Smooth muscle cell (in vitro differentiated cells): ENCODE measurements at regions not wholly inside any gene's neighbourhood (a gene's known extent, or its start where the extent isn't known, plus 50 kb on each side); places are given as distances from the start of the nearest gene placed in this dataset.

Experiments
- DNase-seq: peaks from one replicate; lab custom pipeline; 2025; ENCODE audit not compliant: unreplicated experiment; lab: John Stamatoyannopoulos, UW
- H2AFZ ChIP-seq: fragments of 200-600 bp; sonication (generic); 2 replicates; pipeline ENCODE4 v1.6.0; 2016; ENCODE audit warnings: antibody characterized with exemption, low read depth, mild to moderate bottlenecking
- H3F3A ChIP-seq: fragments of 200-600 bp; sonication (generic); 2 replicates; pipeline ENCODE4 v1.6.0; 2017; ENCODE audit warnings: antibody characterized with exemption, low read depth
- H3K27ac ChIP-seq: fragments of 200-600 bp; sonication (generic); 2 replicates; pipeline ENCODE4 v1.5.1; 2016; ENCODE audit warnings: low read depth, mild to moderate bottlenecking
- H3K27me3 ChIP-seq: fragments of 200-600 bp; sonication (generic); 2 replicates; pipeline ENCODE4 v1.6.1; 2016; ENCODE audit warnings: low read depth, mild to moderate bottlenecking
- H3K36me3 ChIP-seq: fragments of 200-600 bp; sonication (generic); 2 replicates; pipeline ENCODE4 v1.5.1; 2016; ENCODE audit warnings: low read depth
- H3K4me1 ChIP-seq: fragments of 200-600 bp; sonication (generic); 2 replicates; pipeline ENCODE4 v1.5.1; 2016; ENCODE audit warnings: low read depth
- H3K4me2 ChIP-seq: fragments of 200-600 bp; sonication (generic); 2 replicates; pipeline ENCODE4 v1.6.0; 2016; ENCODE audit warnings: mild to moderate bottlenecking
- H3K4me3 ChIP-seq: fragments of 200-600 bp; sonication (generic); 2 replicates; pipeline ENCODE4 v1.5.1; 2016; ENCODE audit warnings: mild to moderate bottlenecking
- H3K79me2 ChIP-seq: fragments of 200-600 bp; sonication (generic); 2 replicates; pipeline ENCODE4 v1.6.0; 2016; ENCODE audit warnings: low read depth, mild to moderate bottlenecking
- H3K9ac ChIP-seq: fragments of 200-600 bp; sonication (generic); 2 replicates; pipeline ENCODE4 v1.6.0; 2016; ENCODE audit warnings: low read depth
- H3K9me3 ChIP-seq: fragments of 200-600 bp; sonication (generic); replicated peaks from 2 replicates; pipeline ENCODE4 v1.5.1; 2016; ENCODE audit warnings: low read depth
- H4K20me1 ChIP-seq: fragments of 200-600 bp; sonication (generic); 2 replicates; pipeline ENCODE4 v1.6.0; 2016; ENCODE audit warnings: low read depth
- CTCF ChIP-seq: fragments of 200-600 bp; sonication (generic); IDR thresholded peaks from 2 replicates; pipeline ENCODE4 v1.5.1; 2017; ENCODE audit warnings: borderline replicate concordance, mild to moderate bottlenecking, antibody characterized with exemption; ENCODE audit not compliant: insufficient read depth, poor library complexity, severe bottlenecking
- WGBS: methylation state at CpG from one replicate; pipeline ENCODE4 v1.1.7; 2016; ENCODE audit warnings: low lambda C conversion rate; 5-methylcytosine and 5-hydroxymethylcytosine counted together

GRCh38 chr5:56480705-56481427 is 247.7 kb upstream of the ANKRD55 start:
- peak overlapping the region; percentile 73 for H3K9ac ChIP-seq
- peaks cover 10% of the 10 kb centered on the region for H3F3A ChIP-seq
- H3K9me3 ChIP-seq = no peaks in the 10 kb centered on the region
- peak overlapping the region; percentile 60 for H3K4me3 ChIP-seq
- H3K4me1 ChIP-seq = peaks cover 19% of the 10 kb centered on the region
- H3K36me3 ChIP-seq = no peaks in the 10 kb centered on the region
- H4K20me1 ChIP-seq = no peaks in the 10 kb centered on the region
- no peak for DNase-seq
- H3K79me2 ChIP-seq = no peaks in the 10 kb centered on the region
- TF ChIP-seq CTCF = no peak
- H3K27me3 ChIP-seq = no peaks in the 10 kb centered on the region
- H3K27ac ChIP-seq = peak overlapping the region; percentile 94
- WGBS = 1% methylated on average over 31 of the region's 62 CpGs
- peak overlapping the region; percentile 94 for H2AFZ ChIP-seq
- peak overlapping the region; percentile 96 for H3K4me2 ChIP-seq

- Histone ChIP-seq H3K79me2 (no peaks in the 10 kb centered on the region), H3F3A (peaks cover 12% of the 10 kb centered on the region), H3K9ac (peak overlapping the region; percentile 73), H3K9me3 (no peaks in the 10 kb centered on the region), H3K4me2 (peak overlapping the region; percentile 96), H2AFZ (peak overlapping the region; percentile 94), H3K36me3 (no peaks in the 10 kb centered on the region), H3K27ac (peak overlapping the region; percentile 94), H3K27me3 (no peaks in the 10 kb centered on the region), H3K4me1 (peaks cover 19% of the 10 kb centered on the region), H4K20me1 (no peaks in the 10 kb centered on the region), H3K4me3 (peak overlapping the region; percentile 60)
- DNase-seq = no peak
- no peak for TF ChIP-seq CTCF
- 21% methylated on average over 15 of the region's 15 CpGs for WGBS
Observed at GRCh38 chr5:56480078-56480704, 247.1 kb upstream of the ANKRD55 start.

GRCh38 chr5:56479696-56480077 is 246.6 kb upstream of the ANKRD55 start:
- no peak for DNase-seq
- Histone ChIP-seq H3K27ac (peak overlapping the region; percentile 94), H3K27me3 (no peaks in the 10 kb centered on the region), H4K20me1 (no peaks in the 10 kb centered on the region), H3K4me2 (peak overlapping the region; percentile 96), H3K79me2 (no peaks in the 10 kb centered on the region), H3F3A (peaks cover 12% of the 10 kb centered on the region), H3K4me3 (peak overlapping the region; percentile 60), H3K9ac (peak overlapping the region; percentile 73), H3K36me3 (no peaks in the 10 kb centered on the region), H3K9me3 (no peaks in the 10 kb centered on the region), H3K4me1 (peaks cover 19% of the 10 kb centered on the region), H2AFZ (peak overlapping the region; percentile 94)
- WGBS = 37% methylated on average over 9 of the region's 9 CpGs
- no peak for TF ChIP-seq CTCF
